ENCODE measurements at regions not wholly inside any gene's neighbourhood (a gene's known extent, or its start where the extent isn't known, plus 50 kb on each side); places are given as distances from the start of the nearest gene placed in this dataset.
A peak's percentile ranks its signal among the peaks of the same experiment; 100 is the strongest.

GRCh38 chr19:30662211-30662861 is 290.2 kb downstream of the ZNF536 start:
- WGBS, 2 donors: 46 to 51% methylated on average over 10 of the region's 10 CpGs
- DNase-seq: no peak
- no peak for TF ChIP-seq CTCF (IDR thresholded peaks at IDR 0.05)
- Histone ChIP-seq H3K4me3 (peak overlapping the region in 2 of 10 donors; percentile 3 to 18), H3K4me1 (peaks cover 0 to 31% (median 15%) of the 10 kb centered on the region in 9 donors), H3K27me3 (peaks cover 0 to 9% (median 2%) of the 10 kb centered on the region in 7 donors), H3K36me3 (no peaks in the 10 kb centered on the region), H3K9me3 (no peaks in the 10 kb centered on the region), H3K27ac (no peak overlapping the region)
- no peak for ATAC-seq
- intact Hi-C loops (cut with DNase I): no loop called here

DNA sequence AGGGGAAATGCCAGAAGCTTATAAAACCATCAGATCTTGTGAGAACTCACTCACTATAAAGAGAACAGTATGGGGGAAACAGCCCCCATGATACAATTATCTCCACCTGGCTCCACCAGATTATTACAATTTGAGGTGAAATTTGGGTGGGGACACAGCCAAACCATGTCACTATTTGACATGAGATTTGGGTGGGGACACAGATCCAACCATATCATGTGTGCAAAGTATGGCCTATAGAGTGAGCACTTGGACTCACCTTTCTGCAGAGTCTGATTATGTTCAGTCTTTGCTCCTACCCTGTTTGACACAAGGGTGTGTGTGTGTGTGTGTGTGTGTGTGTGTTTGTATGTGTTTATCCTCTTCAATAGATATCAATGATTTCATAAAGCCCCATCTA is 287.5 kb downstream of the ZNF536 start:
- ATAC-seq: no peak
- intact Hi-C loops (cut with DNase I): loop anchor here in 2 of 10 donors (10.0 kb wide), 3 partner anchors 435 to 935 kb away; no protein-coding TSS in a partner anchor
- H3K4me1 ChIP-seq: peaks cover 0 to 24% (median 8%) of the 10 kb centered on the region in 9 donors

DNA sequence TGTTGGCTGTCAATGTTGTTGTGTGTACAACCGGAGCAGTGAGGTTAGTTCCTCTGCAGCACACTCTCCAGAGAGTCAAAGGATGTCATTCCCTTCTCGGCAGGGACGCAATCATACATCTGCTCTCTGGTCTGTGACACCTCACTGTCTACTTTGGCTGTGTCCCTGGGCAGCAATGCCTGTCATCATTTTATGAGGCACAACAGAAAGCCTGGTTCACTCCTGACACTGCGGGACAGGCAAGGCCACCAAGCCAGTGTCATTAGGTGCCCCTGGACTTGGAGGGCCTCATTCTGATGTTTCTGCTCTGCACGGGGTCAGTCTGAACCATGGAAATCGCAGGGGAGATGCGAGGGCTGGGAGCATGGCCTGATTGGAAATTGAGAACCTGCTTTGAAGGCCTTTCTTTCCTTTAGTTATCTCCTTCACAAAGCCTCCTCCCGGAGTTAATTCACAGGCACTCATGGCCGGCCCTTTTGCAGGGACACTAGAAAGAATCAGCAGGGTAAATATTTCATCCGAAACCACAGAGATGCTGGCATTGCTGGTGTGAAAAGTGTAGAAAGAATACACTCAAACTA is 284.4 kb downstream of the ZNF536 start:
- Histone ChIP-seq H3K27ac (no peak overlapping the region), H3K27me3 (peaks cover 0 to 55% (median 19%) of the 10 kb centered on the region in 7 donors), H3K4me1 (no peaks in the 10 kb centered on the region), H3K4me3 (no peak overlapping the region), H3K9me3 (no peaks in the 10 kb centered on the region), H3K36me3 (no peaks in the 10 kb centered on the region)
- intact Hi-C loops (cut with DNase I): loop anchor here in 2 of 10 donors (10.0 kb wide), 3 partner anchors 432 to 932 kb away; no protein-coding TSS in a partner anchor
- WGBS, 2 donors: 73 to 76% methylated on average over 10 of the region's 10 CpGs
- ATAC-seq: peak in 3 of 8 donors; percentile 39 to 44 (median 39)
- no peak for DNase-seq
- TF ChIP-seq CTCF (IDR thresholded peaks at IDR 0.05): no peak

More for the DNA sequence above, 287.5 kb downstream of the ZNF536 start:
- H3K27me3 ChIP-seq: peaks cover 0 to 26% (median 7%) of the 10 kb centered on the region in 7 donors
- no peak overlapping the region for H3K4me3 ChIP-seq
- no peak overlapping the region for H3K27ac ChIP-seq
- TF ChIP-seq CTCF (IDR thresholded peaks at IDR 0.05): no peak
- no peak for DNase-seq
- no peaks in the 10 kb centered on the region for H3K9me3 ChIP-seq
- H3K36me3 ChIP-seq: no peaks in the 10 kb centered on the region

- Histone ChIP-seq H3K9me3 (no peaks in the 10 kb centered on the region), H3K27me3 (peaks cover 0 to 77% (median 28%) of the 10 kb centered on the region in 7 donors), H3K27ac (no peak overlapping the region), H3K4me3 (no peak overlapping the region), H3K36me3 (no peaks in the 10 kb centered on the region), H3K4me1 (no peaks in the 10 kb centered on the region)
- no peak for TF ChIP-seq CTCF (IDR thresholded peaks at IDR 0.05)
- WGBS, 2 donors: 81 to 87% methylated on average over 13 of the region's 13 CpGs
- no peak for ATAC-seq
- DNase-seq: no peak
- intact Hi-C loops (cut with DNase I): loop anchor here in 7 of 10 donors (5.0 to 10.0 kb wide), 6 partner anchors 422 to 929 kb away; no protein-coding TSS in a partner anchor
These were observed 281.6 kb downstream of the ZNF536 start for GRCh38 chr19:30653646-30654386.
